IPS-18c (cell line): ENCODE measurements at regions not wholly inside any gene's neighbourhood (a gene's known extent, or its start where the extent isn't known, plus 50 kb on each side); places are given as distances from the start of the nearest gene placed in this dataset.
"Not testable (repeated sequence)": the region's sequence is repeated elsewhere in the genome, so short reads cannot be mapped to it uniquely, and the experiment has no call there.

ENCODE experiments used
- H3K4me3 ChIP-seq: 2 replicates; pipeline ENCODE4 v1.7.0; 2013; ENCODE audit warnings: low read depth, mild to moderate bottlenecking, low read length, moderate library complexity; ENCODE audit not compliant: insufficient read depth
- H3K9me3 ChIP-seq: one replicate; pipeline ENCODE4 v1.6.1; 2013; ENCODE audit warnings: mild to moderate bottlenecking, low read length, moderate library complexity; ENCODE audit not compliant: control insufficient read depth, insufficient read depth

- Histone ChIP-seq H3K9me3 (no peaks in the 10 kb centered on the region), H3K4me3 (no peak overlapping the region)
Observed at GRCh38 chr19:14328406-14328805, 52.8 kb upstream of the ADGRE5 start.

- H3K9me3 ChIP-seq, H3K4me3 ChIP-seq: not testable (repeated sequence)
Observed at GRCh38 chr19:14327061-14327460, 54.2 kb upstream of the ADGRE5 start.

GRCh38 chr19:14325863-14326262 lies 55.4 kb upstream of the ADGRE5 start:
- H3K9me3 ChIP-seq, result no peaks in the 10 kb centered on the region
- H3K4me3 ChIP-seq, result no peak overlapping the region

- Histone ChIP-seq H3K9me3 (peaks cover 3% of the 10 kb centered on the region), H3K4me3 (no peak overlapping the region)
Observed at GRCh38 chr19:14325134-14325533, 56.1 kb upstream of the ADGRE5 start.

- Histone ChIP-seq H3K4me3 (no peak overlapping the region), H3K9me3 (peaks cover 3% of the 10 kb centered on the region)
Observed at GRCh38 chr19:14322889-14323463, 58.3 kb upstream of the ADGRE5 start.

- Histone ChIP-seq H3K4me3 (no peak overlapping the region), H3K9me3 (peaks cover 5% of the 10 kb centered on the region)
Observed at GRCh38 chr19:14320253-14320652, 61.0 kb upstream of the ADGRE5 start.

GRCh38 chr19:14319720-14320119 lies 61.5 kb upstream of the ADGRE5 start:
- not testable (repeated sequence) for H3K4me3 ChIP-seq, H3K9me3 ChIP-seq

GRCh38 chr19:14318873-14319272 lies 62.4 kb upstream of the ADGRE5 start:
- H3K9me3 ChIP-seq, result peaks cover 9% of the 10 kb centered on the region
- H3K4me3 ChIP-seq, result no peak overlapping the region

- Histone ChIP-seq H3K4me3 (no peak overlapping the region), H3K9me3 (peaks cover 9% of the 10 kb centered on the region)
Observed at GRCh38 chr19:14317157-14317556, 64.1 kb upstream of the ADGRE5 start.

GRCh38 chr19:14315433-14315832 lies 65.8 kb upstream of the ADGRE5 start:
- Histone ChIP-seq H3K4me3 (no peak overlapping the region), H3K9me3 (peaks cover 8% of the 10 kb centered on the region)

- peaks cover 4% of the 10 kb centered on the region for H3K9me3 ChIP-seq
- no peak overlapping the region for H3K4me3 ChIP-seq
Observed at GRCh38 chr19:14310055-14310454, 71.2 kb upstream of the ADGRE5 start.

GRCh38 chr19:14305706-14306105 lies 75.5 kb upstream of the ADGRE5 start:
- Histone ChIP-seq H3K9me3 (no peaks in the 10 kb centered on the region), H3K4me3 (no peak overlapping the region)

GRCh38 chr19:14301150-14301549 lies 80.1 kb upstream of the ADGRE5 start:
- Histone ChIP-seq H3K9me3 (no peaks in the 10 kb centered on the region), H3K4me3 (no peak overlapping the region)

- Histone ChIP-seq H3K4me3 (no peak overlapping the region), H3K9me3 (no peaks in the 10 kb centered on the region)
Observed at GRCh38 chr19:14300303-14300702, 80.9 kb upstream of the ADGRE5 start.

- H3K4me3 ChIP-seq, H3K9me3 ChIP-seq: not testable (repeated sequence)
Observed at GRCh38 chr19:14299224-14299827, 81.9 kb upstream of the ADGRE5 start.

- H3K9me3 ChIP-seq, H3K4me3 ChIP-seq: not testable (repeated sequence)
Observed at GRCh38 chr19:14297883-14298576, 83.2 kb upstream of the ADGRE5 start.

GRCh38 chr19:14294974-14295373 lies 86.3 kb upstream of the ADGRE5 start:
- not testable (repeated sequence) for H3K9me3 ChIP-seq, H3K4me3 ChIP-seq

- not testable (repeated sequence) for H3K9me3 ChIP-seq, H3K4me3 ChIP-seq
Observed at GRCh38 chr19:14293816-14294170, 87.5 kb upstream of the ADGRE5 start.
